Endothelial cell of umbilical vein (primary cell): ENCODE measurements at regions not wholly inside any gene's neighbourhood (a gene's known extent, or its start where the extent isn't known, plus 50 kb on each side); places are given as distances from the start of the nearest gene placed in this dataset.

Experiments
- BruUV-seq: library from RNA; stranded (reverse); fragments of 400-500 nt; replicated peaks from 2 replicates; lab custom pipeline; 2021; lab: Mats Ljungman, UMichigan
- CTCF ChIA-PET: fragments of 300-600, 350-600 bp; sonication (Branson Sonifier 250); formaldehyde crosslinking; loops from one replicate; lab custom pipeline; 2021; ENCODE audit warnings: antibody characterized with exemption, inconsistent platforms; lab: Charles Lee
- POLR2A ChIA-PET: fragments of 300-600, 350-600 bp; sonication (Branson Sonifier 250); formaldehyde crosslinking; loops from one replicate; lab custom pipeline; 2021; ENCODE audit warnings: antibody characterized with exemption, inconsistent platforms; lab: Charles Lee
- DNase-seq: peaks from one replicate; pipeline ENCODE4 v3.0.0-alpha.2; 2011; ENCODE audit warnings: low read depth, low spot score
- FAIRE-seq: peaks from 2 replicates; lab custom pipeline; 2011; peaks lifted over from hg19 to GRCh38; lab: Jason Lieb, UNC
- H2AFZ ChIP-seq: 2 replicates; pipeline ENCODE4 v1.6.0; 2012; ENCODE audit warnings: low read depth, low read length, control low read depth, inconsistent platforms
- H3K27ac ChIP-seq: 2 replicates; pipeline ENCODE4 v1.5.1; 2011; ENCODE audit warnings: low read depth, mild to moderate bottlenecking, control low read depth, low read length, moderate library complexity; ENCODE audit not compliant: insufficient read depth
- H3K27me3 ChIP-seq, 2 experiments: 2 replicates each; pipeline versions ENCODE4 v1.6.0 to v1.6.1; 2011; ENCODE audit warnings: low read length in 2 of 2, mixed read lengths in 1 of 2; ENCODE audit not compliant: control insufficient read depth in 2 of 2, insufficient read depth in 2 of 2
- H3K36me3 ChIP-seq, 2 experiments: 2 replicates in 1 of 2; 3 replicates in 1 of 2; pipeline ENCODE4 v1.5.1; 2011; ENCODE audit warnings: low read length in 2 of 2, mild to moderate bottlenecking in 1 of 2, moderate library complexity in 1 of 2; ENCODE audit not compliant: control insufficient read depth in 2 of 2, insufficient read depth in 2 of 2; ENCODE audit errors: extremely low read depth in 1 of 2
- H3K4me1 ChIP-seq: 3 replicates; pipeline ENCODE4 v1.5.1; 2011; ENCODE audit warnings: mild to moderate bottlenecking, low read length; ENCODE audit not compliant: control insufficient read depth, insufficient read depth; ENCODE audit errors: extremely low read depth
- H3K4me2 ChIP-seq: 2 replicates; pipeline ENCODE4 v1.6.1; 2011; ENCODE audit warnings: low read length, control low read depth, mixed read lengths; ENCODE audit not compliant: insufficient read depth
- H3K4me3 ChIP-seq, 3 experiments: fragments of 200-600 bp in 1 of 3; sonication (generic), shearing (Covaris generic) in 1 of 3; replicated peaks in 1 of 3; 2 replicates each; pipeline ENCODE4 v1.5.1; 2011 to 2016; ENCODE audit warnings: control low read depth in 3 of 3, low read length in 3 of 3, mild to moderate bottlenecking in 2 of 3, inconsistent platforms in 1 of 3, low read depth in 1 of 3, moderate library complexity in 1 of 3; ENCODE audit not compliant: insufficient read depth in 1 of 3
- H3K79me2 ChIP-seq: 2 replicates; pipeline ENCODE4 v1.6.0; 2012; ENCODE audit warnings: low read length, inconsistent platforms; ENCODE audit not compliant: control insufficient read depth, insufficient read depth
- H3K9ac ChIP-seq: replicated peaks from 2 replicates; pipeline ENCODE3; 2011; ENCODE audit warnings: low read length, control low read depth; ENCODE audit not compliant: insufficient read depth; ENCODE audit errors: extremely low read depth
- H3K9me1 ChIP-seq: replicated peaks from 3 replicates; pipeline ENCODE4 v1.6.0; 2011; ENCODE audit warnings: mild to moderate bottlenecking, low read length; ENCODE audit not compliant: control insufficient read depth, insufficient read depth; ENCODE audit errors: extremely low read depth
- H3K9me3 ChIP-seq: replicated peaks from 2 replicates; pipeline ENCODE4 v1.5.1; 2012; ENCODE audit warnings: low read length, inconsistent platforms; ENCODE audit not compliant: control insufficient read depth, insufficient read depth
- H4K20me1 ChIP-seq: replicated peaks from 2 replicates; pipeline ENCODE3; 2011; ENCODE audit warnings: mild to moderate bottlenecking, low read length; ENCODE audit not compliant: control insufficient read depth, insufficient read depth; ENCODE audit errors: extremely low read depth
- EZH2 ChIP-seq: IDR thresholded peaks from 2 replicates; pipeline ENCODE4 v1.6.1; 2012; ENCODE audit warnings: borderline replicate concordance, low read depth, mild to moderate bottlenecking, moderate library complexity, low read length, inconsistent platforms; ENCODE audit not compliant: severe bottlenecking
- FOS ChIP-seq: IDR thresholded peaks from 2 replicates; pipeline ENCODE4 v1.6.1; 2011; ENCODE audit warnings: mild to moderate bottlenecking, low read length, moderate library complexity, borderline replicate concordance; ENCODE audit not compliant: insufficient read depth
- GATA2 ChIP-seq: IDR thresholded peaks from 2 replicates; pipeline ENCODE4 v1.7.0; 2011; ENCODE audit warnings: low read depth, mild to moderate bottlenecking, moderate library complexity, mixed read lengths, low read length; ENCODE audit not compliant: insufficient read length, insufficient read depth
- JUN ChIP-seq: IDR thresholded peaks from 2 replicates; pipeline ENCODE4 v1.6.1; 2011; ENCODE audit warnings: borderline replicate concordance, low read depth; ENCODE audit not compliant: insufficient read length, insufficient read depth
- MYC ChIP-seq: IDR thresholded peaks from one replicate; pipeline ENCODE4 v1.6.1; 2011; ENCODE audit warnings: mild to moderate bottlenecking, low read depth, low read length
- POLR2A ChIP-seq: IDR thresholded peaks from 2 replicates; pipeline ENCODE4 v1.6.1; 2012; ENCODE audit warnings: low read depth, mild to moderate bottlenecking, control low read depth, low read length
- POLR2AphosphoS5 ChIP-seq: IDR thresholded peaks from 2 replicates; pipeline ENCODE4 v1.6.1; 2012; ENCODE audit warnings: low read depth, mild to moderate bottlenecking, control low read depth, low read length, moderate library complexity; ENCODE audit not compliant: insufficient read depth
- dilution Hi-C: fragments of 300-500 bp; cut with MboI; formaldehyde crosslinking; loops from one replicate; pipeline ENCODE4 v1.15.0; 2019; ENCODE audit warnings: low sequenced_read_pairs; ENCODE audit not compliant: extremely low pct_ligation_motif_present
- intact Hi-C: fragments of 100-400 bp; cut with micrococcal nuclease; formaldehyde crosslinking; loops from one replicate; pipeline ENCODE4 v1.10.0; 2022
- TF ChIP-seq, protein P1 (sequence below): IDR thresholded peaks from 2 replicates; pipeline ENCODE4 v1.6.1; 2011; ENCODE audit not compliant: insufficient read depth, insufficient read length
- TF ChIP-seq, protein P2 (sequence below), 2 donors: IDR thresholded peaks; 1 replicate in 1 of 2; 2 replicates in 1 of 2; pipeline ENCODE4 v1.5.1; 2011; ENCODE audit warnings: low read length in 2 of 2, mild to moderate bottlenecking in 2 of 2, moderate library complexity in 2 of 2, control low read depth in 1 of 2, inconsistent platforms in 1 of 2, low read depth in 1 of 2; ENCODE audit not compliant: insufficient read depth in 1 of 2; ENCODE audit errors: extremely low read depth in 1 of 2

GRCh38 chr16:52786091-52786490 lies 239.1 kb upstream of the TOX3 start:
- no peaks in the 10 kb centered on the region for H3K4me1 ChIP-seq
- H2AFZ ChIP-seq, result no peak overlapping the region
- H3K27ac ChIP-seq, result no peak overlapping the region
- H3K4me2 ChIP-seq, result no peak overlapping the region
- H3K79me2 ChIP-seq, result no peaks in the 10 kb centered on the region
- H3K36me3 ChIP-seq, result no peaks in the 10 kb centered on the region
- H3K9ac ChIP-seq, result no peak overlapping the region
- peaks cover 3% of the 10 kb centered on the region for H3K9me3 ChIP-seq
- no peaks in the 10 kb centered on the region for H3K27me3 ChIP-seq
- DNase-seq, result no peak
- TF ChIP-seq JUN (no peak), POLR2AphosphoS5 (no peak), POLR2A (no peak), FOS (no peak)
- TF ChIP-seq, protein P1, sequence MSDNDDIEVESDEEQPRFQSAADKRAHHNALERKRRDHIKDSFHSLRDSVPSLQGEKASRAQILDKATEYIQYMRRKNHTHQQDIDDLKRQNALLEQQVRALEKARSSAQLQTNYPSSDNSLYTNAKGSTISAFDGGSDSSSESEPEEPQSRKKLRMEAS, result no peak
- H4K20me1 ChIP-seq, result no peaks in the 10 kb centered on the region
- H3K4me3 ChIP-seq, result no peak overlapping the region
- intact Hi-C loops (no loop called here), dilution Hi-C loops (no loop called here)
- no peak for FAIRE-seq
- POLR2A ChIA-PET, result no interaction called here
- CTCF ChIA-PET, result no interaction called here
- BruUV-seq, result no TSS peak
- H3K9me1 ChIP-seq, result no peaks in the 10 kb centered on the region

- ChIA-PET POLR2A (no interaction called here), CTCF (no interaction called here)
- Histone ChIP-seq H3K36me3 (no peaks in the 10 kb centered on the region), H4K20me1 (no peaks in the 10 kb centered on the region), H3K79me2 (no peaks in the 10 kb centered on the region), H3K27ac (no peak overlapping the region), H3K4me2 (no peak overlapping the region), H3K9me1 (no peaks in the 10 kb centered on the region), H2AFZ (no peak overlapping the region), H3K9ac (no peak overlapping the region), H3K4me3 (no peak overlapping the region), H3K4me1 (no peaks in the 10 kb centered on the region), H3K27me3 (no peaks in the 10 kb centered on the region), H3K9me3 (peaks cover 3% of the 10 kb centered on the region)
- FAIRE-seq (no peak), DNase-seq (no peak)
- BruUV-seq, result no TSS peak
- TF ChIP-seq GATA2 (no peak), POLR2A (no peak), JUN (no peak), EZH2 (no peak), POLR2AphosphoS5 (no peak), MYC (no peak), FOS (no peak)
- TF ChIP-seq, protein P2, sequence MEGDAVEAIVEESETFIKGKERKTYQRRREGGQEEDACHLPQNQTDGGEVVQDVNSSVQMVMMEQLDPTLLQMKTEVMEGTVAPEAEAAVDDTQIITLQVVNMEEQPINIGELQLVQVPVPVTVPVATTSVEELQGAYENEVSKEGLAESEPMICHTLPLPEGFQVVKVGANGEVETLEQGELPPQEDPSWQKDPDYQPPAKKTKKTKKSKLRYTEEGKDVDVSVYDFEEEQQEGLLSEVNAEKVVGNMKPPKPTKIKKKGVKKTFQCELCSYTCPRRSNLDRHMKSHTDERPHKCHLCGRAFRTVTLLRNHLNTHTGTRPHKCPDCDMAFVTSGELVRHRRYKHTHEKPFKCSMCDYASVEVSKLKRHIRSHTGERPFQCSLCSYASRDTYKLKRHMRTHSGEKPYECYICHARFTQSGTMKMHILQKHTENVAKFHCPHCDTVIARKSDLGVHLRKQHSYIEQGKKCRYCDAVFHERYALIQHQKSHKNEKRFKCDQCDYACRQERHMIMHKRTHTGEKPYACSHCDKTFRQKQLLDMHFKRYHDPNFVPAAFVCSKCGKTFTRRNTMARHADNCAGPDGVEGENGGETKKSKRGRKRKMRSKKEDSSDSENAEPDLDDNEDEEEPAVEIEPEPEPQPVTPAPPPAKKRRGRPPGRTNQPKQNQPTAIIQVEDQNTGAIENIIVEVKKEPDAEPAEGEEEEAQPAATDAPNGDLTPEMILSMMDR (IDR thresholded peaks at IDR 0.05; ENCODE audit: extremely low read depth in 1 of 2, insufficient read depth in 1 of 2, low read depth in 1 of 2, low read length in 2 of 2), result no peak
- TF ChIP-seq, protein P1, result no peak
- dilution Hi-C loops (no loop called here), intact Hi-C loops (no loop called here)
These were observed 238.7 kb upstream of the TOX3 start for GRCh38 chr16:52785653-52786052.
